ENCODE measurements at regions not wholly inside any gene's neighbourhood (a gene's known extent, or its start where the extent isn't known, plus 50 kb on each side); places are given as distances from the start of the nearest gene placed in this dataset.

DNA sequence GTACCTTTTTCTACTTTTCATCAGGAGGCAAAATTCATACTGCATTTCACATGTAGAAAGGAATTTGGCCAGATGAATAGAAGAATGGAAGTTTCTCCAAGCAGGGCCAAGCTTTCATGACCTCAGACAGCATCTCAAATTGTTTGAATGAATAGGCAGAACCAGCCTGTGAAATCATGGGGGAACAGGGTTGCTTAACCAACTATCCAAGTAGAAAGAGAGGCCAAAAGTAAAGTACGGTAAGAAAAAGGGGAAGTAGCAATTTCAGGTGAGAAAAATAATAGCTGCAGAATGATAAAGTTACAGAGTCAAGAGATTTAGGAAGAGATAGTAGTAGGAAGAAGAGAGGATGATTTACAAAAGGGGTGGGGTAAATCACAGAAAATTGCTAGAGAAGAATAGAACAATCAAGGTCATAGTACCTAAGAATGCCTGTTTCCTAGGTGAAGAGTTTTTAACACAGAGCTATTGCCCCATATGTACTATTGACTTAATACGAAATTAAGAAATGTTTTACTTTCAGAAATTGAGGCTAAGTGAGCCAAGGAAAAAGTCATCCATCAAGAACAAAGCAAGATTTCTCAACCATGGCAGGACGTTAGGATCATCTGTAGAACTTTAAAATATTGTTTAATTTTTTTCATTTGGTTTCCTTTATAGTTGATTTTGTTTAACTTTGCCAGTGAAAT lies 177.1 kb upstream of the TET2 start:
- no peak for DNase-seq

DNA sequence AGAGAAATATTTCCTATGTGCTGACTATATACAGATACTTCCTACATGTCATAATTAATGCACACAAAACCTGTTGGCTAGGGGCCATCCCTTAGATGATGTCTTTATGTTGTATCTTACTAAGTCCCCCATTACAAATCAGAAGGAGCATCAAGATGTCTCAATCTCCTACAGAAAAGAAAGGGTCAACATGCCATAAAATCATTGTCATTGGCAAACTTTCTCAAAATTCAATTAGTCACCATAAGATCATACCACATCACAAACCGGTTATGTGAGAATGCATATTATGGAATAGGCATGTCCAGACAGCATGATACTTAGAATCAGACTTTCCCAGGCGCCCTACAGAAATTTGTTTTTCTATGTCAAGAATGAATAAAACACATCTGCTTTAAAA lies 175.2 kb upstream of the TET2 start:
- DNase-seq: no peak

DNA sequence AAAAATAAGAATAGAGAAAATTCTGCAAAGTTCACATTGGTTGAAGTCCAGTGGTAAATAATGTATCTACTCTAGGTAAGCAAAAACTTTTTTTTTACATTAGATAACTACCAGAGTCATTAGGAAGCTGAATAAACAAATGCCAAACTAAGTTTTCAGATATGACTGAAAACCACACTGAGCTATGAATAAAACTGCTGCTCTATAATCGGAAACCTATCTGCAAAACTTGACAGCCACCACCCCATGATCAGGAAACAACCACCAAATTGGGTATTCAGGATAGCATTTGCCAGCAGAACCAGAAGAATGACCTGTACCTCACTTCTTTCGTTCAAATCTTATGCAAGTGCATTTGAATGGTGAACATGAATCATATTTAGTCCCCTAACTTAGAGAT lies 173.0 kb upstream of the TET2 start:
- no peak for DNase-seq

DNA sequence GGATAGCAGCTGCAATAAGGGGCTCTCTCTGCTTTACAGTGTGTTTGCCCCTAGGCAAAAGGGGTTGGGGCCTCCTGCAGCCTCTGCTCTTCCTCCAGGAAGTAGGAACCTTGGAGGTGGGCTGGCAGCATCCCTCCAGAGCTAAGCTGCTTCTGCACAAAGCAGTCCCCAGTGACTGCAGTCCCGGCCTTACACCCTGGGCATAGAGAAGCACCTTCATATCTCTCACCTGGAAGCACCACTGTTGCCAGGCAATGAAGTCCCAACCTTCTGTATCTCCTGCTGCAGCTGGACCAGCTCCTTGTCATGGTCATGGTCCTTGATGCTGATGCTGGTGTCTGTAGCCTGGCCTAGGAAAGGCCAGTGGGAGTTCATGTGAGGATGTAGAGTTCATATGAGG lies 171.1 kb upstream of the TET2 start:
- DNase-seq: no peak

DNA sequence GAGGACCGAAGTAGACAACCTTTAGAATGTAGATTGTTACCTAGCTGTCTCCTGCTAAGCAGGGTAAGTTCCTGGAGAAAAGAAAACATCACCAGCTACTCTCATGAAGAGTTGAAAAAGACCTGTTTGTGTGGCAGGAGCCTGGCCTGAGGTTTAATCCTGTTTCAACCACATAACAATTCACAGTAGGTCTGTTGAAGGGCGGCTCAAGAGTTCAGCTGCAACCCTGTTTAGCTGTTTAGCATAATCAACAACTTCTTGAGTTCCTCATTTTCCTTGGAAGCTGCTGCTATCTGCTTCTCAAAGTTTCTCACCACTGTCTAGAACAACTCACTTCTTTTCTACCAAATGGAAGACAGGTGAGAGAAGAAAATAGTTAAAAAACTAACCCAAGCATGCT lies 170.4 kb upstream of the TET2 start:
- no peak for DNase-seq

DNA sequence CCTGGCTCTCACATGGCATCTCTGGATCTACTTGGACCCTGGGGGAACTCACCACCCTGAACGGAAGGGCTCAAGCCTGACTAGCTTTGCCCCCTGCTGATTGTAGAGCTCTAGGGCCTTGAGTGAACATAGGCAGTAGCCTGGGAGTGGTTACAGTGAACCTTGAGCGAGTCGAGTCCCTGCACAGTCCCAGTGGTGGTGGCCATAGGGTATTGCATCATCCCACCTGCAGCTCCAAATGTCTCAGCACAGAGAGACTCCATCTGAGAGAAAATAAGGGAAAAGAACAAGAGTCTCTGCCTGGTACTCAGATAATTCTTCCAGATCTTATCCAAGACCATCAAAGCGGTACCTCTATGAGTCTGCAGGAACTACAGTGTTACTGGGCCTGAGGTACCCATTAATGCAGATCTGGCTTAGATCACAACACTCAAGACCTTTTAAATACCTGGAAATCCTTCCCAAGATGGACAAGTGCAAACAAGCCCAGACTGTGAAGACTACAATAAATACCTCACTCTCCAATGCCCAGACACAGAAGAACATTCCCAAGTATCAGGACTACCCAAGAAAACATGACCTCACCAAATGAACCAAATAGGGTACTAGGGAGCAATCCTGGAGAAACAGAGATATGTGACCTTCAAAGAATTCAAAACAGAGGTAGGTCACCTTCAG lies 167.5 kb upstream of the TET2 start:
- no peak for DNase-seq

DNA sequence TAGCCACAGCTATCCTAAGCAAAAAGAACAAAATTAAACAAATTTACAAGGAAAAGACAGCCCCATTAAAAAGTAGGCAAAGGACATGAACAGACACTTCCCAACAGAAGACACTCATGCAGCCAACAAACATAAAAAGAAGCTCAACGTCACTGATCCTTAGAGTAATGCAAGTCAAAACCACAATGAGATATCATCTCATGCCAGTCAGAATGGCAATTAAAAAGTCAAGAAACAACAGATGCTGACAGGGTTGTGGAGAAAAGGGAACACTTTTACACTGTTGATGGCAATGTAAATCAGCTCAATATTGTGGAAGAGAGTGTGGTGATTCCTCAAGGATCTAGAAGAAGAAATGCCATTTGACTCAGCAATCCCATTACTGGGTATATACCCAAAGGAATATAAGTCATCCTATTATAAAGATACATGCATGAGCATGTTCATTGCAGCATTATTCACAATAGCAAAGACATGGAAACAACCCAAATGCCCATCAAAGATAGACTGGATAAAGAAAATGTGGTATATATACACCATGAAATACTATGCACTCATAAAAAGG lies 163.0 kb upstream of the TET2 start:
- DNase-seq: no peak

DNA sequence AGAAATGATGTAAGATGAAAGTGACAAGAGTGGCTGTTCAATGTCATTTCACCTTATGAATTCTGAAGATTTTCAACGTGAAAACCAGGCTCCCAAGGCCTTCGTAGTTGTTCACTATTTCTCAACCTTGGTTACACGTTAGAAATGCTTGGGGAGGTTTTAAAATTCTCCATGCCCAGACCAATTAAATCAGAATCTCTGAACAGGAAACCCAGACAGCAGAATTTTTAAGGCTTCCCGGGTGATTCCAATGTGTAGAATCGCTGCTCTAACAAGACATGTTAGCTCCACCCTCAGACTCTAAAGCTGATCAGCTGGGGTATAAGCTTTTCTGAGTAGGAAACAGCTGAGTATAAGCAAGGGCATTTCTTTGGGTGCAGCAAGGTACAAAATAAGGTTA lies 160.4 kb upstream of the TET2 start:
- DNase-seq: no peak

DNA sequence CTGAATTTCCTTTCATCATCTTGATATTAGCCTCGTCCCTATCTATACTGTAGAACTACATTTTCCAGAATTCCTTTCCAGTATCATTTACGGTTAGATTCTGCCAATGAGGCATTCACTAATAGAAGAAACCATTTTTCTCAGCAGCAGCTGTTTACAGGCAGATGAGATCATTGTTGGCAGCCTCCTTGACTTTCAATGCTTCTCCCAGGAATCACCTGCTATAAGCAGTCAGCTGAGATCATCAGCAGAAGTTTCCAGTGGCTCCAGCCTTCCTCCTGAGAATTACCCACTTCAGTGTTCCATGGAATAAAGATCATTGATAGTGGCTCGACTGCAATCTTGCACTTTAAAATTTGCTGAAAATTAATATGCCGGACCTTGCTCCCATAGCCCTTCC lies 157.3 kb upstream of the TET2 start:
- no peak for DNase-seq

DNA sequence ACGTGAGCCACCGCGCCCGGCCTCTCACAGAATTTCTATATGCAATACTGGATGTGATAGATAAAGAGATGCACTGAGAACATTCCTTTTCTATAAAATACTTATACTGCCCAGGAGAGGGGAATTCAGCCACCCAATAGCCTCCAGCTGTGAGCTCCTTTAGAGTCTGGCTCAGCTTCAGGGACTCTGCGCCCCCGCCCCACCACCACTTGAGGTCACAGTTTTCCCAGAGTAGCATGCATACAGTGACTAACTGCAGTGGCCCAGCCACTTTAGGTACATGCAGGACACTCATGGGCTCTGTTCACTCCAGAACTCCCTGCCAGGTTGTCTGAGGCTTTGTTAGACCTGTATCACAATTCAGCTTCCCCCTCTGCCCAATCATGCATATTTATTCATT lies 144.4 kb upstream of the TET2 start:
- DNase-seq: no peak

DNA sequence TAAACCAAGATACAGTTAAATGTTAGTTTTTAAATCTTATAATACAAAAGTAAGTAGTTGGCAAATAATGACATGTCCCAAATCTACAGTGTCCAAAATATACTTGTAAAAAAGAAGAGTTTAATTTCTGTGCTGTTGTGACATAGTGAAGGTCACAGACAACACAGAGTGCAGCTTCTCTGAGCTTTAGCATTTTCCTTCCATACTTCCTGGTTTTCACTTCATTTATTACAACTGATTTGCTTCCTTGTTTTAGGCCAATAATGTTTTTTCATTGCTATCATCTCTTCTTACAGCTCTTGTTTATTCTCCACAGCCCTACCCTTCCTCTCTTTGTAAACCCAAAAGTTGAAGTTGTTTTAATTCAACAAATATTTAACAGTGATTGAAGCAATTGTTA lies 132.4 kb upstream of the TET2 start:
- DNase-seq: no peak

DNA sequence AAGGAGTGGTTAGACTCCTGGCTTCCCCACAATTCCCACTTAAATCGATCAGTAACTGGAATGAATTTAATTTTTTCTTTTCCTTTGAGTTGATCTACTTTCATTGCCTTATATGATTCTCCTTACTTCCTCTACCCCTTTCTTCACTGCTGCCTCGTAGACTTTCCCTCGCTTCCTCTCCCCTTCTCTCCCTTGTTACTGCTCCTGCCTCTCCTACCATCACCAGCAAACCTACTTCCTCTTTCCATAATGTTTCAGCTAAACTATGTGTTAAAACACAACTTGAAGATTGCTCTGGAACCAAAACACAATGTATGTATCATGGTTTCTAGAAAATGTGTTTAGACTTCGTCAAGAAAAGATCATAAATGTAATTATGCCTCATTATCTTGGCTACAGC lies 132.0 kb upstream of the TET2 start:
- no peak for DNase-seq

DNA sequence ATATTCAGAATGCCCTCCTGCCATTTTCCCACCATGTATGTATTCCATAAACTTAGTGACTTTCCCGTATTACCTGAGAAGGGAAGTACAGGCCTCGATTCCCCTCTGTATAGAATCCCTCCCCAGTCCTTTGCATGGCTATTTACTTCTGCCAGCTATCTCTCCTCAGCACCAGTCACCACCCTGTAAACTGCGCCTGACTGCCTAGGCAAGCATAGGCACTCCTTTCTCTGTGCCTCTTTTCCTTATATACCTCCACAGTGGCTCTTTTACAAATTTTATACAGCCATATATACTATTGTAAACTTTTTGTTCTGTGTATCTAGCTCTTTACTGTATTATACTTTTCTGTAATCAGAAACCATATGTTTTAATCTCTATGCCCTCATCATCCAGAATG lies 130.9 kb upstream of the TET2 start:
- DNase-seq: no peak

DNA sequence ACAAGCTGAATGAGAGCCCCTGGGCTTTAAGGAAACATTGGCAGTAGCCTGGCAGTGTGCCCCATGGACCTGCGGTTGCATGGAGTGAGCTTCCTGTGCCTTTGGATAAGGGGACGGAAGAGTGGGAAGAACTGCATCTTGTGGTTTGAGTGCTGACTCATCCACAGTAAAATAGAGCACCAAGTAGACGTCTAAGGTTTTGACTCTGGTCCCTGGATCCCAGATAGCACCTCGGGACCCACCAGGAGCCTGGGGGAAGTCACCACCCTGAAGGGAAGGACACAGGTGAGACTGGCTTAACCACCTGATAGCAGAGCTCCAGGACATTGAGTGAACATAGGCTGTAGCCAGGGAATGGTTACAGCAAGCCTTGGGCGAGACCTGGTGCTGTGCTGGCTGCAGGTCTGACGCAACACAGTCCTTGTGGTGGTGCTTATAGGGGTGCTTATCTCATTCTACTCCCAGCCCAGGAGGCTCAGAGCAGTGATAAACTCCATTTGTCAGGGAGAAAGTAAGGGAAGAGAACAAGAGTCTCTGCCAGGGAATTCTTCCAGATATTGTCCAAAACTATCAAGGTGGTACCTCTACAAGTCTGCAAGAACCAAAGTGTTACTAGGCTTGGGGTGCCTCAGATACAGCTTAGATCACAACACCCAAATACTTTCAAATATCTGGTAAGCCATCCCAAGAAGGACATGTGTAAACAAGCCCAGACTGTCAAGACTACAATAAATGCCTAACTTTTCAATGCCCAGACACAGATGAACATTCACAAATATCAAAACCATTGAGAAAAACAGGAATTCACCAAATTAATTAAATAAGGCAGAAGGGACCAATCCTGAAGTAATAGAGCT lies 123.6 kb upstream of the TET2 start:
- no peak for DNase-seq

DNA sequence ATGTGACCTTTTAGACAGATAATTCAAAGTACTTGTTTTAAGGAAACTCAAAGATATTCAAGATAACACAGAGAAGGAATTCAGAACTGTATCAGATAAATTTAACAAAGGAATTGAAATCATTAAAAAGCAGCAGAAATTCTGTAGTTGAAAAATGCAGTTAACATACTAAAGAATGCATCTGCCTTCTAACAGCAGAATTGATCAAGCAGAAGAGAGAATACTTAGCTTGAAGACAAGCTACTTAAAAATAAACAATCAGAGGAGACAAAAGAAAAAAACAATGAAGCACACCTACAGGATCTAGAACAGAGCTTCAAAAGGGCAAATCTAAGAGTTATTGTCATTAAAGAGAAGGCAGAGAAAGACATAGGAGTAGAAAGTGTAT lies 123.0 kb upstream of the TET2 start:
- no peak for DNase-seq

DNA sequence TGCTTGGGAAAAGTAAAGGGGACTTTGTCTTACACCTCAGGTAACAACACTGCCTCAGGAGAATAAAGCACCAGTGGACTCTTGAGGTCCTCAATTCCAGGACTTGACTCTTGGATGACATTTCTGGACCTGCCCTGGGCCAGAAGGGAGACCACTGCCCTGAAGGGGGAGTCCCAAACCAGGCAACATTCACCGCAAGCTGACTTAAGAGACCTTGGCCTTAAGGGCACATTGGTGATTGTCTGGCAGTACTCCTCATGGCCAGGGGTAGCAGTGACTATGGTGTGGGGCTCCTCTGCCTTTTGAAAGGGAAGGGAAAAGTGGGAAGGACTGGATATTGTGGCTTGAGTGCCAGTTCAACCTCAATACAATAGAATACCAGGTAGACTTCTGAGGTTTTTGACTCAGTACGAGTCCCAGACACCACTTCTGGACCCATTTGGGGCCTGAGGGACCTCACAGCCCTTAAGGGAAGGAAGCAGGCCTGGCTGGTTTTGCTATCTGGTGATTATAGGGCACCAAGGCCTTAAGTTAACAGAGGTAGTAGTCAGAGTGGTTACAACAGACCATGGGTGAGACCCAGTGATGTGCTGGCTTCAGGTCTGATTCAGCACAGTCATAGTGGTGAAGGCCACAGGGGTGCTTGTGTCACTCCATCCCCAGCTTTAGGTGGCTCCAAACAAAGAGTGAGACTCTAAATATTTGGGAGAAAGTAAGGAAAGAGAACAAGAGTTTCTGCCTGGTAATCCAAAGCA lies 121.2 kb upstream of the TET2 start:
- no peak for DNase-seq

DNA sequence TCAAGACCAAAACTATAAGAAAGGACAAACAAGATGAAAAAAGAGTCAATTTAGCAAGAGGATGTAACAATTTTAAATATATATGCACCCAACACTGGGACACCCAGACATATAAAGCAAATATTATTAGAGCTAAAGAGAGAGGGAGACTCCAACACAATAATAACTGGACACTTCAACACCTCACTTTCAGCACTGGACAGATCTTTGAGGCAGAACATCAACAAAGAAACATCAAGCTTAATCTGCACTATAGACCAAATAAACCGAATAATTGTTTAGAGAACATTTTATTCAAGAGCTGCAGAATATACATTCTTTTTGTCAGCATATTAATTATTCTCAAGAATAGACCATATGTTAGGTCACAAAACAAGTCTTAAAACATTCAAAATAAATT lies 109.7 kb upstream of the TET2 start:
- no peak for DNase-seq

DNA sequence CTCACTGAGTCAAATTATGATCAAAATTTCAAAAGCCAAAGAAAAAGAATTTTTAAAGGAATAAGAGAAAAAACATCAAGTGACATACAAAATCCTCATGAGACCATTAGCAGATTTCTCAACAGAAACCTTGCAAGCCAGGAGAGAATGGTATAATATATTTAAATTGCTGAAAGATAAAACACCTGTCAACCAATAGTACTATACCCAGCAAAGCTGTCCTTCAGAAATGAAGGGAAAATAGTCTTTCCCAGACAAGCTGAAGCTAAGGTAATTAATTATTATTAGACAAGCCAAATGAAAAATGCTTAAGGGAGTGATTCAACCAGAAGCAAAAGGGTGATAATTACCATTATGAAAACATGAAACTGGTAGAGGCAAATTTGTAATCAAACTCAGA lies 104.2 kb upstream of the TET2 start:
- no peak for DNase-seq

DNA sequence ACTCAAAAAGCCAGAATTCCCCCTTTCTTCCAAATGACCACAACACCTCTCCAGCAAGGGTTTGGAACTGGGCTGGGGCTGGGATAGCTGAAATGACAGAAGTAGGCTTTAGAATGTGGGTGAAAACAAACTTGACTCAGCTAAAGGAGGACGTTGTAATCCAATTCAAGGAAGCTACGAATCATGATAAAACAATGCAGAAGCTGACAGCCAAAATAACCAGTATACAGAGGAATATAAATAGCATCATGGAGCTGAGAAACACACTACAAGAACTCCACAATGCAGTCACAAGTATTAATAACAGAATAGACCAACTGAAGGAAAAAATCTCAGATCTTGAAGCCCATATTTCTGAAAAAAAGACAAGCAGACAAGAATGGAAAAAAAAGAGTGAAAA lies 95.8 kb upstream of the TET2 start:
- DNase-seq: no peak

DNA sequence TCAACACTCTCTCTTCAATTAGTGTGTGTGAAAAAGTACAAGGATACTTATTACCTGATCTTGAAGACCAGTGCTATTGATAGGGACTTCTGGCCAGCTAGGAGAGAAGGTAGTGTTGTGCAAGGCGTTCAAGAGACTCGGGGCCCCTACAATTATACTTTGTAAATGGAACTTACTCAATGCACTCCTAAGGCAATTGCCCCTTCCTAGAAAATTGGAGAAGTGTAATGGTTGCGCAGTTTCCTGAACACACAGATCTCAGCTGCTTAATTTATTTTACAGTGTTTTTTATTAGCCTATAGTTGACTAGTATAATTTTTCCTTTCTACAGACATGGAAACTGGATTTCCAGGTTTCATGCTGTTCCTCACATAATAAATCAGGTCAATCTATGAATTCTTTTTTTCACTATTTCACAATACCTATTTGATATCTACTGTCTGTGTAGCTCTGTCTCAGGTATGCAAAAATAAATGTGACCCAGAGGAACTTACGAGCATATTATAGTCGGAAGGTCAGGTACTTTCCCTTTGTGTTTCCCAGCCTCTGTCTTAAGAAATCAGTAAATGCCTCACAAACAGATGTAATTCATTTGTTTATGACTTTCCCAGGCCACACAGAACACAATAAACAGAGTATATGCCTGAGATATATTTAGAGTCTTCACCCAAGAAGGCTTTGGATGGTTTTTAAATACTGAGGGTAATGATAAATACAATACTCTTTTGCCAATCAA lies 89.1 kb upstream of the TET2 start:
- no peak for DNase-seq

DNA sequence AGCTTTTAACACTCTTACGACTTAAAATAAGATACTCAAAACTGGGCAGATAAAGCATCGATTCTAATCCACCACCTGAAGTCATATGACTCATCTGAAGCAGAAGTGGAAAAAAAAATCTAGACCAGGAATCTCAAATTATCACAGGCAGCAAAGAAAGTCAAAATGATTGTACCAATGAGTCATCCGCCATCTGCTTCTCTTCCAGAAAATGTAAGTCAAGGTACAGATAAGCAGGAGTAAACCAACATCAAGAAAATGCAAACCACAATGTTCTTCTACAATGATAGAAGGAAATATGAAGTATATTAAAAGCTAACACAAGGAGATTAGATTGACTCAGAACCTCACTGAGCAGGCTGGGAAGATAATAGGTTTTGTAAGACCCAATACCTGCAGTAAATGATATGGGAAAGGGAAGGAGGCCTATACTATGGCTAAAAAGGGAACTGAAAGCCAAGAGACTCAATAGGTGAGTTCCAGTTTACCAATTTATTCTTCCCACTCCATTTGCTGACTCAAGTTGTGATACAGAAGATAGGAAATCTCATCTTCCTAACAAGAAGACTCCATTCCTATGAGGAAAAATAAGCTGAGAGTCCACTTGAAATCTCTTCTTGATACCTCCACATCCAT lies 88.4 kb upstream of the TET2 start:
- no peak for DNase-seq

DNA sequence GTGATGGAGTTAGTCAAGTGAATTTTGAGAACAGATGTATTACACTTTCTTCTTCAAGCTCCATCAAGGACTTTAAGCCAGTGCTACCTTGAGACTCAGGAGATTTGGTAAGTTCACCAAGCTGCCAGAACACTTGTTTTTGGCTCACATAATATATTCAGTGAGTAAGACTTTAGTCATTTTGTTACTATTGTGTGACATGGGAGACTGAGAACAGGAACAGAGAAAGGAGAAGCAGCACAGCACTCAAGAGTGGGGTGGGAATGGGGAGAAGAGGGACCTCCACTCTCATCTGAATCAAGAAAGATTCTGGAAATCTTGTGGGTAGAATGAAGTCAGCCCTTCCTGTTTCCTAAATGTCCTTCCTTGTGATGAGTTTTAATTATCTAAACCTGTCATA lies 87.3 kb upstream of the TET2 start:
- DNase-seq: peak; percentile 22 to 55

All from CD4-positive, alpha-beta T cell treated with Interleukin-4 for 1 hour (primary cell).